ENCODE measurements at regions not wholly inside any gene's neighbourhood (a gene's known extent, or its start where the extent isn't known, plus 50 kb on each side); places are given as distances from the start of the nearest gene placed in this dataset.

GRCh38 chr2:2389215-2389614 is 58.1 kb upstream of the MYT1L start:
- no peak for DNase-seq

Data from CD4-positive, alpha-beta T cell treated with Interleukin-12 subunit alpha and Interleukin-12 subunit beta, for 1 hour (primary cell).